Panc1 (cell line): ENCODE measurements at regions not wholly inside any gene's neighbourhood (a gene's known extent, or its start where the extent isn't known, plus 50 kb on each side); places are given as distances from the start of the nearest gene placed in this dataset.

ENCODE experiments used
- POLR2AphosphoS5 ChIP-seq: IDR thresholded peaks from 2 replicates; pipeline ENCODE4 v1.6.1; 2012; ENCODE audit warnings: mild to moderate bottlenecking, low read depth, low read length, moderate library complexity
- REST ChIP-seq, 2 experiments: IDR thresholded peaks; 2 replicates each; pipeline ENCODE4 v1.6.1; 2011 to 2012; ENCODE audit warnings: low read depth in 2 of 2, control low read depth in 1 of 2, low read length in 1 of 2, mild to moderate bottlenecking in 1 of 2, moderate library complexity in 1 of 2; ENCODE audit not compliant: insufficient read depth in 1 of 2
- SIN3A ChIP-seq: IDR thresholded peaks from 2 replicates; pipeline ENCODE4 v1.6.1; 2012; ENCODE audit warnings: low read depth, mild to moderate bottlenecking, low read length, moderate library complexity, borderline replicate concordance; ENCODE audit not compliant: insufficient read depth
- TF ChIP-seq, protein P1 (sequence below): fragments of 450-650 bp; IDR thresholded peaks from 2 replicates; pipeline ENCODE4 v1.5.1; 2017; ENCODE audit warnings: mild to moderate bottlenecking

DNA sequence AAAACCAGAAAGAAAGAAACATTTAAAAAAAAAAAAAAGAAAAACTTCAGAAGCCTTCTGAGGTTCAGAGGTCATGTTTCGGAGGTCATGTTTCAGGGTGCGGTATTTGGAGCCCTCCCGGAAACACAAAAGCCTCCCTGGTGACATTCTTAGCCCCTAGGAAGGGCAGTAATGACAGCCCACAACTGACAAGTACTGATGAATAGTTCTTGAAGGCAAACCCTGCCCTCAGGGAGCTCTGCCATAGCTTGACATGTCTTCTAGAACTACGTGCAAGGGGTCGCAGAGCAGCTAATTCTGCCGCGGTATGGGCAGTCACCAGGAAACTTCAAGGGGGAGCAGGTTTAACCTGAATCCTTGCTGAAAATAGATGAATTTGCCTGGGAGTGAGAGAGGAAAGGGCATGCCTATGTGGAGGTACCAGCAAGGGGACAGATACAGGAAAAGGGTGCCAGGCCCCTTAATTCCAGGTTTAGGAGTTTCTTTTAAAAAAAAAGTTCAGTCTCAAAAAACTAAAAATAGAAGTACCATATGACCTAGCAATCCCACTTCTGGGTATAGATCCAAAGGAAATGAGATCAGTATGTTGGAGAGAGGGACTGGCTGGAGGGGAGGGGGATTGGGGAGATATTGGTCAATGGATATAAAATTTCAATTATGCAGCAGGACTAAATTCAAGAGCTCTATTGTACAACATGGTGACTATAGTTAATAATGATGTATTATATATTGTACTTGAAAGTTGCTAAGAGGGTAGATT is 98.4 kb downstream of the C9orf152 start:
- TF ChIP-seq, protein P1, sequence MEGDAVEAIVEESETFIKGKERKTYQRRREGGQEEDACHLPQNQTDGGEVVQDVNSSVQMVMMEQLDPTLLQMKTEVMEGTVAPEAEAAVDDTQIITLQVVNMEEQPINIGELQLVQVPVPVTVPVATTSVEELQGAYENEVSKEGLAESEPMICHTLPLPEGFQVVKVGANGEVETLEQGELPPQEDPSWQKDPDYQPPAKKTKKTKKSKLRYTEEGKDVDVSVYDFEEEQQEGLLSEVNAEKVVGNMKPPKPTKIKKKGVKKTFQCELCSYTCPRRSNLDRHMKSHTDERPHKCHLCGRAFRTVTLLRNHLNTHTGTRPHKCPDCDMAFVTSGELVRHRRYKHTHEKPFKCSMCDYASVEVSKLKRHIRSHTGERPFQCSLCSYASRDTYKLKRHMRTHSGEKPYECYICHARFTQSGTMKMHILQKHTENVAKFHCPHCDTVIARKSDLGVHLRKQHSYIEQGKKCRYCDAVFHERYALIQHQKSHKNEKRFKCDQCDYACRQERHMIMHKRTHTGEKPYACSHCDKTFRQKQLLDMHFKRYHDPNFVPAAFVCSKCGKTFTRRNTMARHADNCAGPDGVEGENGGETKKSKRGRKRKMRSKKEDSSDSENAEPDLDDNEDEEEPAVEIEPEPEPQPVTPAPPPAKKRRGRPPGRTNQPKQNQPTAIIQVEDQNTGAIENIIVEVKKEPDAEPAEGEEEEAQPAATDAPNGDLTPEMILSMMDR, result no peak
- no peak for TF ChIP-seq POLR2AphosphoS5
- TF ChIP-seq SIN3A, result no peak
- TF ChIP-seq REST (IDR thresholded peaks at IDR 0.05; ENCODE audit: insufficient read depth in 1 of 2, low read depth in 2 of 2, low read length in 1 of 2), result no peak
